GM23338 (cell line): ENCODE measurements at regions not wholly inside any gene's neighbourhood (a gene's known extent, or its start where the extent isn't known, plus 50 kb on each side); places are given as distances from the start of the nearest gene placed in this dataset.

ENCODE experiments used
- ATAC-seq: fragments of 200-7000 bp; cut with Tn5 transposase; 3 replicates; pipeline ENCODE4 v1.9.1; 2020
- DNase-seq: peaks from one replicate; pipeline ENCODE4 v3.0.0-alpha.2; 2015; ENCODE audit warnings: low spot score
- H2AFZ ChIP-seq: fragments of 200-600 bp; sonication (generic); 2 replicates; pipeline ENCODE4 v1.8.0; 2016; ENCODE audit warnings: antibody characterized with exemption, mild to moderate bottlenecking, moderate library complexity
- H3F3A ChIP-seq: fragments of 200-600 bp; sonication (generic); replicated peaks from 2 replicates; pipeline ENCODE4 v1.8.0; 2017; ENCODE audit warnings: antibody characterized with exemption, mixed run types, low read depth
- H3K27ac ChIP-seq: fragments of 200-600 bp; sonication (generic); 2 replicates; pipeline ENCODE4 v1.6.1; 2016; ENCODE audit warnings: low read depth
- H3K27me3 ChIP-seq: fragments of 200-600 bp; sonication (generic); 2 replicates; pipeline ENCODE4 v1.8.0; 2016; ENCODE audit warnings: mild to moderate bottlenecking, mixed run types, moderate library complexity; ENCODE audit not compliant: insufficient read depth
- H3K36me3 ChIP-seq: fragments of 200-600 bp; sonication (generic); 2 replicates; pipeline ENCODE4 v1.8.0; 2016; ENCODE audit warnings: mild to moderate bottlenecking; ENCODE audit not compliant: insufficient read depth
- H3K4me1 ChIP-seq: fragments of 200-600 bp; sonication (generic); 2 replicates; pipeline ENCODE4 v1.8.0; 2016; ENCODE audit warnings: mild to moderate bottlenecking, moderate library complexity; ENCODE audit not compliant: insufficient read depth
- H3K4me2 ChIP-seq: fragments of 200-600 bp; sonication (generic); 2 replicates; pipeline ENCODE4 v1.7.1; 2017; ENCODE audit warnings: mixed run types
- H3K4me3 ChIP-seq: fragments of 200-600 bp; sonication (generic); 2 replicates; pipeline ENCODE4 v1.6.1; 2016; ENCODE audit warnings: mixed run types
- H3K79me2 ChIP-seq: fragments of 200-600 bp; sonication (generic); replicated peaks from 2 replicates; pipeline ENCODE4 v1.8.0; 2017; ENCODE audit warnings: mild to moderate bottlenecking; ENCODE audit not compliant: insufficient read depth
- H3K9me2 ChIP-seq: fragments of 200-600 bp; sonication (generic); 2 replicates; pipeline ENCODE4 v1.8.0; 2017; ENCODE audit not compliant: insufficient read depth
- H4K20me1 ChIP-seq: fragments of 200-600 bp; sonication (generic); replicated peaks from 2 replicates; pipeline ENCODE4 v1.8.0; 2017; ENCODE audit warnings: mild to moderate bottlenecking; ENCODE audit not compliant: insufficient read depth
- H3K27ac Mint-ChIP-seq: 2 replicates; pipeline ENCODE4 v1.8.0; 2020; ENCODE audit warnings: inconsistent platforms, mild to moderate bottlenecking, moderate library complexity, mixed read lengths
- H3K27me3 Mint-ChIP-seq: 3 replicates; pipeline ENCODE4 v1.8.0; 2022; ENCODE audit warnings: low read depth, mild to moderate bottlenecking, moderate library complexity, mixed read lengths, inconsistent platforms; ENCODE audit not compliant: insufficient read depth, poor library complexity
- H3K36me3 Mint-ChIP-seq: 3 replicates; pipeline ENCODE4 v1.8.0; 2021; ENCODE audit warnings: low read depth, mild to moderate bottlenecking, inconsistent platforms, moderate library complexity, mixed read lengths
- H3K4me1 Mint-ChIP-seq: 3 replicates; pipeline ENCODE4 v1.8.0; 2020; ENCODE audit warnings: mild to moderate bottlenecking, inconsistent platforms, mixed read lengths
- H3K4me3 Mint-ChIP-seq: 3 replicates; pipeline ENCODE4 v1.8.0; 2021; ENCODE audit warnings: moderate library complexity, mild to moderate bottlenecking, inconsistent platforms, mixed read lengths
- H3K9me3 Mint-ChIP-seq: 3 replicates; pipeline ENCODE4 v1.8.0; 2020; ENCODE audit warnings: moderate library complexity, mild to moderate bottlenecking, inconsistent platforms, mixed read lengths
- CREB1 ChIP-seq: fragments of 250-450 bp; sonication (Bioruptor Pico); IDR thresholded peaks from 2 replicates; pipeline ENCODE4 v1.5.0; 2020; ENCODE audit warnings: low read depth, mild to moderate bottlenecking, moderate library complexity
- EZH2 ChIP-seq: fragments of 200-600 bp; sonication (generic); IDR thresholded peaks from one replicate; pipeline ENCODE4 v1.8.0; 2017; ENCODE audit warnings: antibody characterized with exemption, mild to moderate bottlenecking, low read depth; ENCODE audit not compliant: unreplicated experiment
- JUNB ChIP-seq: IDR thresholded peaks from one replicate; pipeline ENCODE4 v1.6.1; 2016; ENCODE audit warnings: antibody characterized with exemption; ENCODE audit not compliant: unreplicated experiment
- NANOG ChIP-seq: IDR thresholded peaks from 2 replicates; pipeline ENCODE4 v1.6.1; 2016; ENCODE audit warnings: antibody characterized with exemption, borderline replicate concordance
- STAT1 ChIP-seq: IDR thresholded peaks from one replicate; pipeline ENCODE4 v1.6.1; 2016; ENCODE audit warnings: antibody characterized with exemption; ENCODE audit not compliant: unreplicated experiment
- ZNF331 ChIP-seq: fragments of 250-450 bp; sonication (Bioruptor Pico); IDR thresholded peaks from 2 replicates; pipeline ENCODE4 v1.5.0; 2020; ENCODE audit warnings: low read depth, mild to moderate bottlenecking, moderate library complexity
- TF ChIP-seq, protein P1 (sequence below): fragments of 250-450 bp; sonication (Bioruptor Pico); IDR thresholded peaks from 2 replicates; pipeline ENCODE4 v1.5.0; 2020; ENCODE audit warnings: mild to moderate bottlenecking, moderate library complexity
- TF ChIP-seq, protein P2 (sequence below): IDR thresholded peaks from 2 replicates; pipeline ENCODE4 v1.6.1; 2016; ENCODE audit warnings: antibody characterized with exemption

DNA sequence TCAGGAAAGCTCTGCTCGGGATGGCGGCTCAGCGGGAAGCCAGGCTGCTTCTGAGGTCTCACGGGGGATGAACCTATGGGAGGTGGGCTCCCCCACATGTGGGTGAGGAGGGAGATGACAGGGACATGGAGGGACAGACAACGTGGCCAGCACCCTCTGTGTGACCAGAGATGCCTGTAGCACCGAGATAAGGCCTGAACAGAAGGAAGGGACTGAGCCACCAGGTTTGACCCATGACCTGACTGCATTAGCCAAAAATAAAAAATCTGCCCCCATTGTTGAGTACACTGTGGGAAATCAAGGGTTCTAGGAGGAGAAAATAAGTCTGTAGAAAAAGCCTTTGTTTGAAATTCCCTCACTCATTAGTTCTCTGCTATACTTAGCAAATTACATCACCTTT, 105.7 kb downstream of the RNASET2 start (continued):
- TF ChIP-seq, protein P1, sequence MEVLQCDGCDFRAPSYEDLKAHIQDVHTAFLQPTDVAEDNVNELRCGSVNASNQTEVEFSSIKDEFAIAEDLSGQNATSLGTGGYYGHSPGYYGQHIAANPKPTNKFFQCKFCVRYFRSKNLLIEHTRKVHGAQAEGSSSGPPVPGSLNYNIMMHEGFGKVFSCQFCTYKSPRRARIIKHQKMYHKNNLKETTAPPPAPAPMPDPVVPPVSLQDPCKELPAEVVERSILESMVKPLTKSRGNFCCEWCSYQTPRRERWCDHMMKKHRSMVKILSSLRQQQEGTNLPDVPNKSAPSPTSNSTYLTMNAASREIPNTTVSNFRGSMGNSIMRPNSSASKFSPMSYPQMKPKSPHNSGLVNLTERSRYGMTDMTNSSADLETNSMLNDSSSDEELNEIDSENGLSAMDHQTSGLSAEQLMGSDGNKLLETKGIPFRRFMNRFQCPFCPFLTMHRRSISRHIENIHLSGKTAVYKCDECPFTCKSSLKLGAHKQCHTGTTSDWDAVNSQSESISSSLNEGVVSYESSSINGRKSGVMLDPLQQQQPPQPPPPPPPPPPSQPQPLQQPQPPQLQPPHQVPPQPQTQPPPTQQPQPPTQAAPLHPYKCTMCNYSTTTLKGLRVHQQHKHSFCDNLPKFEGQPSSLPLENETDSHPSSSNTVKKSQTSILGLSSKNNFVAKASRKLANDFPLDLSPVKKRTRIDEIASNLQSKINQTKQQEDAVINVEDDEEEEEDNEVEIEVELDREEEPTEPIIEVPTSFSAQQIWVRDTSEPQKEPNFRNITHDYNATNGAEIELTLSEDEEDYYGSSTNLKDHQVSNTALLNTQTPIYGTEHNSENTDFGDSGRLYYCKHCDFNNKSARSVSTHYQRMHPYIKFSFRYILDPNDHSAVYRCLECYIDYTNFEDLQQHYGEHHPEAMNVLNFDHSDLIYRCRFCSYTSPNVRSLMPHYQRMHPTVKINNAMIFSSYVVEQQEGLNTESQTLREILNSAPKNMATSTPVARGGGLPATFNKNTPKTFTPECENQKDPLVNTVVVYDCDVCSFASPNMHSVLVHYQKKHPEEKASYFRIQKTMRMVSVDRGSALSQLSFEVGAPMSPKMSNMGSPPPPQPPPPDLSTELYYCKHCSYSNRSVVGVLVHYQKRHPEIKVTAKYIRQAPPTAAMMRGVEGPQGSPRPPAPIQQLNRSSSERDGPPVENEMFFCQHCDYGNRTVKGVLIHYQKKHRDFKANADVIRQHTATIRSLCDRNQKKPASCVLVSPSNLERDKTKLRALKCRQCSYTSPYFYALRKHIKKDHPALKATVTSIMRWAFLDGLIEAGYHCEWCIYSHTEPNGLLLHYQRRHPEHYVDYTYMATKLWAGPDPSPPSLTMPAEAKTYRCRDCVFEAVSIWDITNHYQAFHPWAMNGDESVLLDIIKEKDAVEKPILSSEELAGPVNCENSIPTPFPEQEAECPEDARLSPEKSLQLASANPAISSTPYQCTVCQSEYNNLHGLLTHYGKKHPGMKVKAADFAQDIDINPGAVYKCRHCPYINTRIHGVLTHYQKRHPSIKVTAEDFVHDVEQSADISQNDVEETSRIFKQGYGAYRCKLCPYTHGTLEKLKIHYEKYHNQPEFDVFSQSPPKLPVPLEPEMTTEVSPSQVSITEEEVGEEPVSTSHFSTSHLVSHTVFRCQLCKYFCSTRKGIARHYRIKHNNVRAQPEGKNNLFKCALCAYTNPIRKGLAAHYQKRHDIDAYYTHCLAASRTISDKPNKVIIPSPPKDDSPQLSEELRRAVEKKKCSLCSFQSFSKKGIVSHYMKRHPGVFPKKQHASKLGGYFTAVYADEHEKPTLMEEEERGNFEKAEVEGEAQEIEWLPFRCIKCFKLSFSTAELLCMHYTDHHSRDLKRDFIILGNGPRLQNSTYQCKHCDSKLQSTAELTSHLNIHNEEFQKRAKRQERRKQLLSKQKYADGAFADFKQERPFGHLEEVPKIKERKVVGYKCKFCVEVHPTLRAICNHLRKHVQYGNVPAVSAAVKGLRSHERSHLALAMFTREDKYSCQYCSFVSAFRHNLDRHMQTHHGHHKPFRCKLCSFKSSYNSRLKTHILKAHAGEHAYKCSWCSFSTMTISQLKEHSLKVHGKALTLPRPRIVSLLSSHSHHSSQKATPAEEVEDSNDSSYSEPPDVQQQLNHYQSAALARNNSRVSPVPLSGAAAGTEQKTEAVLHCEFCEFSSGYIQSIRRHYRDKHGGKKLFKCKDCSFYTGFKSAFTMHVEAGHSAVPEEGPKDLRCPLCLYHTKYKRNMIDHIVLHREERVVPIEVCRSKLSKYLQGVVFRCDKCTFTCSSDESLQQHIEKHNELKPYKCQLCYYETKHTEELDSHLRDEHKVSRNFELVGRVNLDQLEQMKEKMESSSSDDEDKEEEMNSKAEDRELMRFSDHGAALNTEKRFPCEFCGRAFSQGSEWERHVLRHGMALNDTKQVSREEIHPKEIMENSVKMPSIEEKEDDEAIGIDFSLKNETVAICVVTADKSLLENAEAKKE (CRISPR knock-in tag): no peak
- no peak for TF ChIP-seq EZH2

DNA sequence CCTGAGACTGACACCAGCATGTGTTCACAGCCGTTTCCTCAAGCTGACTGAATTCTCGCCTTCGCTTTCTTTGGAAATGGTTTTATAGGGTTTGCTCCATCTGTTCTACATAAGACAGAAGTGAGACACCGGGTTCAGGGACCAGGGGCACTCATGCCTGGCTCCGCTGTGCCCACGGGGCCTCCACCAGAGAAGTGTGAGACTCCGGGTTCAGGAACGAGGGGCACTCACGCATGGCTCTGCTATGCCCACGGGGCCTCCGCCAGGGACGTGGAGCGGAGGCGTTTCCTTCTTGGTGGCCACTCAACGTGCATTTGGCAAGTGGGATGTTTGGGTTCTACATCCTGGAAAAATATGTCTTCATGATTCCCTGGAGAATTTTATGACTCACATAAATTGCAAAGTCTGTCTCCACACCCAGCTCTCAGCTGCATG, 106.6 kb downstream of the RNASET2 start:
- Histone ChIP-seq H4K20me1 (no peaks in the 10 kb centered on the region; the same call in 1 of the 2 replicates), H3K9me2 (no peaks in the 10 kb centered on the region), H3K4me3 (no peak overlapping the region), H3K4me2 (no peak overlapping the region), H3K36me3 (no peaks in the 10 kb centered on the region; the same call in 1 of the 2 replicates), H3K27me3 (no peaks in the 10 kb centered on the region), H3F3A (no peaks in the 10 kb centered on the region), H3K79me2 (0 out of 2 replicates have a peak, but pooled peaks cover 7% of the 10 kb centered on the region), H3K4me1 (no peaks in the 10 kb centered on the region; the same call in 1 of the 2 replicates), H3K27ac (no peak overlapping the region), H2AFZ (no peak overlapping the region)
- no peak for TF ChIP-seq CREB1 (CRISPR knock-in tag)
- no peak for TF ChIP-seq NANOG
- TF ChIP-seq, protein P2, sequence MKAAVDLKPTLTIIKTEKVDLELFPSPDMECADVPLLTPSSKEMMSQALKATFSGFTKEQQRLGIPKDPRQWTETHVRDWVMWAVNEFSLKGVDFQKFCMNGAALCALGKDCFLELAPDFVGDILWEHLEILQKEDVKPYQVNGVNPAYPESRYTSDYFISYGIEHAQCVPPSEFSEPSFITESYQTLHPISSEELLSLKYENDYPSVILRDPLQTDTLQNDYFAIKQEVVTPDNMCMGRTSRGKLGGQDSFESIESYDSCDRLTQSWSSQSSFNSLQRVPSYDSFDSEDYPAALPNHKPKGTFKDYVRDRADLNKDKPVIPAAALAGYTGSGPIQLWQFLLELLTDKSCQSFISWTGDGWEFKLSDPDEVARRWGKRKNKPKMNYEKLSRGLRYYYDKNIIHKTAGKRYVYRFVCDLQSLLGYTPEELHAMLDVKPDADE: no peak
- no peak for TF ChIP-seq ZNF331 (CRISPR knock-in tag)
- TF ChIP-seq JUNB: no peak
- TF ChIP-seq EZH2: no peak
- TF ChIP-seq, protein P1 (CRISPR knock-in tag): no peak
- no peak for TF ChIP-seq STAT1
- Mint-ChIP-seq H3K9me3 (no peaks in the 10 kb centered on the region; the same call in 2 of the 3 replicates), H3K4me3 (no peak overlapping the region), H3K27ac (no peak overlapping the region), H3K36me3 (no peaks in the 10 kb centered on the region), H3K4me1 (no peaks in the 10 kb centered on the region; the same call in 2 of the 3 replicates), H3K27me3 (no peaks in the 10 kb centered on the region)
- no peak for DNase-seq
- ATAC-seq: no peak
